ENCODE measurements at regions not wholly inside any gene's neighbourhood (a gene's known extent, or its start where the extent isn't known, plus 50 kb on each side); places are given as distances from the start of the nearest gene placed in this dataset.

DNA sequence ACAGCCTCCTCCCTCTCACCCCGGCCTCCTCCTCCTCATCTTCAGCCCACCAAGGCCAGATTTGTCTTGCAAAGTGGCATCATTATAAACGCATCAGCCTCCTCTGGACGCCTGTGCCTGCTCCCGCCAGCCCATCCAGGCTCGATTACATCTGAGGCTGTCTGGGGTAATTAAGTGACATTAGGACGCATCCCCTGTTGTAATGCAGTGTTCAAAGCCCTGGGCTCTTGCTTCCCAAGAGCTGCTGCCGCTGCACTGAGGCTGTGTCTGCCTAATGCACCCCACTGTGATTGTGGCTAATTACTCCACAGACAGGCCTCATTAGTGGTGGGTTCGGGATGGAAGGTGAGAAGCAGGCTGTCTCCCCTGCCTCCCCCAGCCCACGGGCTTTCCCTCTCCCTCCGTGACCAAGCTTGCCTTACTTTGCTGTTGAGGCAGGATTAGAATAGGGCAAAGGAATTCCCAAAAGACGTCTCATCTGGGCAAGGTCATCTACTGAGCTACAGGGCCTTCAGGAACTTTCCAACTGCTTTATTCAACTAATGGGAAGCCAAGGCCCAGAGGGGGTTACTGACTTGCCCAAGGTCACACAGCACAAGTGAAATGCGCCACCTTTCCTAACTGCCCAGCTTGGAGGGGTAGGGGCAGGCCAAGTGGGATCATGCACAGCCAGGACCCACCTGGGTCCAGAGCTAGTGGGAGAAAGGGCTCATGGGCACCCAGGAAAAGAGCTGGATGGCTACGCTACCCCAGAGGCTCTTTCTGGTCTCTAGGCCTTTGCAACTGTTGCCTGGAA, 66.2 kb upstream of the PCBD1 start:
- H3K4me1 ChIP-seq = no peaks in the 10 kb centered on the region
- TF ChIP-seq, protein P1, sequence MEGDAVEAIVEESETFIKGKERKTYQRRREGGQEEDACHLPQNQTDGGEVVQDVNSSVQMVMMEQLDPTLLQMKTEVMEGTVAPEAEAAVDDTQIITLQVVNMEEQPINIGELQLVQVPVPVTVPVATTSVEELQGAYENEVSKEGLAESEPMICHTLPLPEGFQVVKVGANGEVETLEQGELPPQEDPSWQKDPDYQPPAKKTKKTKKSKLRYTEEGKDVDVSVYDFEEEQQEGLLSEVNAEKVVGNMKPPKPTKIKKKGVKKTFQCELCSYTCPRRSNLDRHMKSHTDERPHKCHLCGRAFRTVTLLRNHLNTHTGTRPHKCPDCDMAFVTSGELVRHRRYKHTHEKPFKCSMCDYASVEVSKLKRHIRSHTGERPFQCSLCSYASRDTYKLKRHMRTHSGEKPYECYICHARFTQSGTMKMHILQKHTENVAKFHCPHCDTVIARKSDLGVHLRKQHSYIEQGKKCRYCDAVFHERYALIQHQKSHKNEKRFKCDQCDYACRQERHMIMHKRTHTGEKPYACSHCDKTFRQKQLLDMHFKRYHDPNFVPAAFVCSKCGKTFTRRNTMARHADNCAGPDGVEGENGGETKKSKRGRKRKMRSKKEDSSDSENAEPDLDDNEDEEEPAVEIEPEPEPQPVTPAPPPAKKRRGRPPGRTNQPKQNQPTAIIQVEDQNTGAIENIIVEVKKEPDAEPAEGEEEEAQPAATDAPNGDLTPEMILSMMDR (IDR thresholded peaks at IDR 0.05) = no peak
- H3K27ac ChIP-seq = no peak overlapping the region
- H3K36me3 ChIP-seq = no peaks in the 10 kb centered on the region
- no peak overlapping the region for H3K9ac ChIP-seq (ENCODE audit: low read depth in 2 of 2, low read length in 2 of 2)
- no peaks in the 10 kb centered on the region for H3K27me3 ChIP-seq
- no peak for DNase-seq
- intact Hi-C loops (cut with DNase I) = no loop called here
- no peak overlapping the region for H3K4me3 ChIP-seq
- no peaks in the 10 kb centered on the region for H3K9me3 ChIP-seq

DNA sequence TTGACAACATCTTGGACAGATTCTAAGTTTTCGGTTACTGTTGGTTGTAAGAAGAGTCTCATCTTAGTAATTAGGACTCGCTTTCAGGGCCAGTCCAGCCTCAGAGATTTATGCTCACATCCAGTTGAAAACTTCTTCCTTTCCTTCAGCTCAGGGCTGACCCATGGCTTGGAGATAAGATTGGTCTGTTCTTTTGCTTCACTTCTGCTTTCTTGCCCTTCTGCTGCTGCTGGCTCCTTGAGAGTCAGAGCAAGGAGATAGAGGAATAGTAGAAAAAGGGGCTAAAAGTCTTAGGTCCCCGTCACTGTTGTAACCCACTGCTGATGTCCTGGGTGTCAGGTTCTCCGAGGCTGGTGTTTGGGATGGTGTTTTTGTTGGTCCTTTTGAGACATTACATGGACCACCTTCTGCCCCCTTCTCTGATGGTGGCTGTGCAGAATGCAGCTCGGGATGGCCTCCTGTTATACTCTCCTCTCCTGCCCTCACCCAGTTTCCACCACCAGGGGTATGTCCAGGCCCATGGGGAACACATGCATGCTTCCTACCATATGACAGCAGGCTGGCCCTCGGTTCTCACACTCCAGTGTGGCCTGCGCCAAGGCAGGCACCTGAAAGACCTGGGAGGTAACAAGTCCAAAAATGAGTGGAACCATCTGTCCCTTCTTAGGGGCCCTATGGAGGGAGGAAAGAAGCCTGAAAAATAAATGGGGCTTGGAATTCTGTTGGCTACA, 67.8 kb upstream of the PCBD1 start:
- no peaks in the 10 kb centered on the region for H3K4me1 ChIP-seq
- H3K9ac ChIP-seq (ENCODE audit: low read depth in 2 of 2, low read length in 2 of 2) = no peak overlapping the region
- TF ChIP-seq, protein P1 (IDR thresholded peaks at IDR 0.05) = no peak
- no peak for DNase-seq
- H3K27ac ChIP-seq = no peak overlapping the region
- no peaks in the 10 kb centered on the region for H3K36me3 ChIP-seq
- H3K9me3 ChIP-seq = no peaks in the 10 kb centered on the region
- intact Hi-C loops (cut with DNase I) = no loop called here
- no peaks in the 10 kb centered on the region for H3K27me3 ChIP-seq
- no peak overlapping the region for H3K4me3 ChIP-seq

DNA sequence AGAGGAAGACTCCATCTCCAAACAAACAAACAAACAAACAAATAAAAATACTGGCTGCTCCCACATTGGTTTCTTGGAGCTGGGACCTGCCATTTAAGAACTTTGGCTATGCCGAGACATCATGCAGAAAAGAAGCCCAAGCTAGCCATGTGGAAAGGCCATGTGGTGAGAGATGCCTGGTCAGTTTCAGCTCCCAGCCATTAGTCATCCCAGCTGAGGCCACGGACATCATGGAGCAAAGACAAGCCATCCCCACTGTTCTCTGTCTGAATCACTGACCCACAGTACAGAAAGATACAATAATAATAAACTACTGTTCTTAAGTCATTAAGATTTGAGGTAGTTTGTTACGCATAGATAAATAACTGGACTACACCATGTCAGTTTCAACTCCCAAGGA, 70.0 kb upstream of the PCBD1 start:
- Histone ChIP-seq H3K9ac (ENCODE audit: low read depth in 2 of 2, low read length in 2 of 2) (no peak overlapping the region), H3K27me3 (no peaks in the 10 kb centered on the region), H3K4me1 (no peaks in the 10 kb centered on the region), H3K36me3 (no peaks in the 10 kb centered on the region), H3K9me3 (no peaks in the 10 kb centered on the region), H3K4me3 (no peak overlapping the region), H3K27ac (no peak overlapping the region)
- intact Hi-C loops (cut with DNase I) = no loop called here
- DNase-seq = no peak
- TF ChIP-seq, protein P1 (IDR thresholded peaks at IDR 0.05) = no peak

DNA sequence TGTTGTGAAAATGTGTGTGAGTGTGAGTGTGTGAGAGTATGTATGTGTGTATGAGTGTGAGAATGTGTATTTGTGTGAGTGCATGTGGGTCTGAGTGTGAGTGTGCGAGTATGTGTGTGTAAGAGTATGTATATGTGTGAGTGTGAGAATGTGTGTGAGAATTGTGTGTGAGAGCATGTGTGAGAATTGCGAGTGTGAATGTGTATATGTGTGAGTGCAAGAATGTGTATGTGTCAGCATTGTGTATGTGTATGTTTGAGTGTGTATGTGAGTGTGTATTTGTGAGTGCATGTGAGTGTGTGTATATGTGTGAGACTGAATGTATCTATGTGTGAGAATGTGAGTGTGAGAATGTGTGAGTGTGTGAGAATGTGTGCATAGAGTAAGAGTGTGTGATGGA, 72.0 kb upstream of the PCBD1 start:
- Histone ChIP-seq H3K27me3 (no peaks in the 10 kb centered on the region), H3K9ac (ENCODE audit: low read depth in 2 of 2, low read length in 2 of 2) (no peak overlapping the region), H3K4me3 (no peak overlapping the region), H3K4me1 (no peaks in the 10 kb centered on the region), H3K27ac (no peak overlapping the region), H3K9me3 (no peaks in the 10 kb centered on the region), H3K36me3 (no peaks in the 10 kb centered on the region)
- DNase-seq = no peak
- intact Hi-C loops (cut with DNase I) = no loop called here
- TF ChIP-seq, protein P1 (IDR thresholded peaks at IDR 0.05) = no peak

DNA sequence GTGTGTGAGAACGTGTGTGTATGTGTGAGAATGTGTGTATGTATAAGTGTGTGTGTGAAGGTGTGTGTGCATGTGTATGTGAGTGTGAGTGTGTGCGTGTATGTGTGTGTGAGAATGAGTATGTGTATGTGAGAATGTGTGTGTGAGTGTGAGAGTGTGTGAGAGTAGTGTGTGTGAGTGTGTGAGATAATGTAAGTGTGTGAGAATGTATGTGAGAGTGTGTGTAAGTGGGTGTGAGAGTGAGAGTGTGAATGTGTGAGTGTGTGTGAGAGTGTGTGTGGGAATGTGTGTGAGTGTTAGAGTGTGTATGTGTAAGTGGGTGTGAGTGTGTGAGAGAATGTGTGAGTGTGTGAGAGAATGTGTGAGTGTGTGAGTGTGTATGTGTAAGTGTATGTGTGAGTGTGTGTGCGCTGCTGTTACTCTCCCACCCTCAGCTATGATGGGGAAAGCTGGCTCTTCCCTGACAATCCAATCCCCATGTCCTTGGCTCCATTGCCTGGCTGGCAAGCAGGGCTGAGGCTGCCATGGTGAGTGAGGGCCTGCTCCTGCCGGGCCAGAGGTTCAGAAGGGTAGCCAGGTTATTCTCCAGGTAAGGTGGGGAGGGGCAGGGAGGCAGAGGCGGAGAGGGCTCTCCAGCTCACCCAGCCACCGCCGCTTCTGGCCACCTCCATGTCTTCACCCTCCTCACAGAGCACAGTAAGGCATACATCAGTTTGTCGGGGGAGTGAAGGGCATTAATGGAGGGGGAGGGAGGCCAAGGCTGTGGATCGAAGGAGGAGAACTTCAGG, 72.6 kb upstream of the PCBD1 start:
- Histone ChIP-seq H3K4me3 (no peak overlapping the region), H3K9me3 (no peaks in the 10 kb centered on the region), H3K27me3 (no peaks in the 10 kb centered on the region), H3K4me1 (no peaks in the 10 kb centered on the region), H3K9ac (ENCODE audit: low read depth in 2 of 2, low read length in 2 of 2) (no peak overlapping the region), H3K27ac (no peak overlapping the region), H3K36me3 (no peaks in the 10 kb centered on the region)
- intact Hi-C loops (cut with DNase I) = no loop called here
- no peak for DNase-seq
- TF ChIP-seq, protein P1 (IDR thresholded peaks at IDR 0.05) = no peak

Measured in colonic mucosa (tissue), 4 donors.